Hematopoietic multipotent progenitor cell treated with erythropoietin and hydrocortisone succinate and interleukin-3 and kit ligand, for 15 days (in vitro differentiated cells): ENCODE measurements at regions not wholly inside any gene's neighbourhood (a gene's known extent, or its start where the extent isn't known, plus 50 kb on each side); places are given as distances from the start of the nearest gene placed in this dataset.

ENCODE experiments used
- DNase-seq: peaks from one replicate; pipeline ENCODE4 v3.0.0-alpha.2; 2015; ENCODE audit warnings: low spot score

GRCh38 chr4:54988655-54989054, 136.7 kb downstream of the KDR start:
- DNase-seq: no peak

- no peak for DNase-seq
These were observed 139.1 kb downstream of the KDR start for GRCh38 chr4:54986095-54986846.

- no peak for DNase-seq
These were observed 148.7 kb downstream of the KDR start for GRCh38 chr4:54976682-54977081.

DNA sequence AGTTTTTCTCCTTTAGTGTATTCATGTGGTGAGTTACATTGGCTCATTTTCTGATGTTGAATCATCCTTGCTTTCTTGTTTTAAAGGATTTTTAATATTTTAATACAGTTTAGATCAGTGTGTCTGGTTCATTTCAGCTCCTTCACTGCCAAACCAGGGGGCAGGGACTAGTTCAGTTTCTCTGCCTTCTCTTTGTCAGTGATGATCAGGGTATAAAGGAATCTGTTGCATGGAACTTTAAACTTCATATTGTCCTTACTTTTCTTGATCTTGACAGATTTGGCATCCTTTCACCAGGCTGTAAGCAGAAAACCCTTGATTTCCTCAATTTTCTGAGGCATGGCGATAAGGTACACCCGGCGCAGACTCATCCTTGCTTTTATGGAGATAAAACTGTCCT, 149.4 kb downstream of the KDR start:
- DNase-seq: no peak

- DNase-seq: no peak
These were observed 151.6 kb downstream of the KDR start for GRCh38 chr4:54973784-54974183.

GRCh38 chr4:54971474-54971950, 153.9 kb downstream of the KDR start:
- DNase-seq: no peak

GRCh38 chr4:54967289-54967688, 158.1 kb downstream of the KDR start:
- DNase-seq: no peak

DNA sequence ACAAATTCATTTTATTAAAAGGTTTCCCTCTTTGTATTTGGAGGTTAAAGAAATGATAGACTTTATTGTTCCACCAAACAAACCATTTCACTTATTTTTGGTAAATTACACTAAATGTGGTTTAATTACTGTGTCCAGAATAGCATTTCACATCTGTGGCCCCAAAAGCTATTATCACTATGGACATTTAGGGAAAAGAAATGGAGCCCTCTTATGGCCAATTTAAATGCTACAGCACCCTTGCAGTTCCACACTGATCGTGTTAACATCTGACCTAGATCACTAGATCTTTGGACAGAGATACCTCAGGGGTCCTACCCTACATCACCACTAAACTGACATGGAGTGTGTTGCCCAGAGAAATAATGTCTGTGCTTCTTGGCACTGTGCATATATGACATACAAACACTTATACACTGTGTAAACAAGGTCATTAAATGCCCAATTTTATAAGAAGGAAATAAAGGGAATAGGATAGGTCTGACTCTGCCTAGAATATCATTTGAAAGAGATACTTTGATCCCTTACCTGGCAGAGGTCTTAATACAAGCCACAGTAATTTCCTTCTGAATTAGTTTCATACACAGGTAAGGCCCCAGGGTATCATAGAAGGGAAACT, 163.9 kb downstream of the KDR start:
- no peak for DNase-seq

DNA sequence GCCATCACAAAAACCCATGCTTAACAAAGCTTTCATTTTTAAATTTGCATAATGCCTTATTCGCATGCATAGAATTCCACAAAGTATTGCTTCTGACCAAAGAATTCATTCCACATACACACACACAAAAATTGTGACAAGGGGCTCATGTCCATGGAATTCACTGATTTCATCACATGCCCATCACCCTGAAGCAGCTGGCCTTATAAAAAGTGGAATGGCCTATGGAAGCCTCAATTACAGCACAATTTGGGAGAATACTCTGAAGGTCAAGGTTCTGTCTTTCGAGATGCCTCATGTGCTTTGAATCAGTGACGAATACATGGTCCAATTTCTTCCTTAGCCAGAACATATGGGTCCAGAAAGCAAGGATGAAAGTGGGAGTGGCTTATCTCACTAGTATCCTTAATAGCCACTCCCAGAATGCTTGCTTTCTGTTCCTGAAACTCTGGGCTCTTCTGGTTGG, 165.7 kb downstream of the KDR start:
- DNase-seq: no peak

- no peak for DNase-seq
These were observed 166.3 kb downstream of the KDR start for GRCh38 chr4:54959131-54959530.

DNA sequence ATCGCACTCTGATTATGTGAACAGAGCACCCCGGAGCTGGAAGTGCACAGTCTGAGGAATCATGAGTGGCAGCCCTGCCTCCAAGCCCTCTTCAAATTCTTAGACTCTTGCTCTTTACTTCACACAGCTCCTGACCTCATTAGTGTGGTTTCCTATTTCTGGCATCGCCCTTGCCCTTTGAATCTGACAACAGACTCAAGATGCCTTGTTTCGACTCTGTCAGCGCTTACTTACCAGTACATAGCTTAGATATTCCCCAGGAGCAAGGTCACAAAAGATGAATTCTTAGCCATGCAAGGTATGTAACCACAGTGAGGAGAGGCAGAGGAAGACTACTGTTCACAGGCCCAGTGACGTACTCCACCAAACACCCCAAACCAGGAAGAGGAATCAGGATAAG, 167.2 kb downstream of the KDR start:
- DNase-seq: no peak

DNA sequence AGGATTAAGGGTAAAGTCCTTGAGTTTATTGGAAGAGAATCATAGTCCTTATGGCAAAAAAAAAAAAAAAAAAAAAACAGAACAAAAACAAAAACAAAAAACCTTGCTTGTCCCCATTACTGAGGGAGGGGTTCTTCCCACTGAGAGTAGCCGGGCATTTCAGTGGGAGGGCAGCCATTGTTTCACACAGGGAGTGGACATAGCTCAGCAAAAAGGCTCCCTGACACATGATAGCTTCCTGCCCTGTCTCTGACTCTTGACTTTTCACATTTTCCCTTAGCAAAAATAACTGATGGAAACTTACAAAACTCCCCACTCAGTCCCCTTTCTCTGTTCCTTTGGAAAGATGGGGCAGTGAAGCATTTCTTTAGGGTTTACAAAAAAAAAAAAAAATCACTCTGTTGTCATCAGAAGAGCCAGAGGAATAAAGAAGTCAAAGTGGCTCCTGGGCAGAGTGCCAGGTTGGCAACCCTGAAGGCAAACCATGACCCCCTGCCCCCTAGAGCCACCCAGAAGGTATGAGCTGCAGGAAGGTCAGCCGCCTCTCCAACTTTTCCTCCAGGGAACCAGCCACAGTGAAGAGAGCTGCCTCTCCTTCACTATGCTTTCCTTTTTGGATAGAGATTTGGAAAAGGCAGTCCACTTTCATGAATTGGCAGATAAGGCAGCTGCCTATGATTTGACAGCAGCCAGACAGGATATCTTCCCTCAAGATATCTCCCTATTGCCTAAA, 170.6 kb downstream of the KDR start:
- no peak for DNase-seq

DNA sequence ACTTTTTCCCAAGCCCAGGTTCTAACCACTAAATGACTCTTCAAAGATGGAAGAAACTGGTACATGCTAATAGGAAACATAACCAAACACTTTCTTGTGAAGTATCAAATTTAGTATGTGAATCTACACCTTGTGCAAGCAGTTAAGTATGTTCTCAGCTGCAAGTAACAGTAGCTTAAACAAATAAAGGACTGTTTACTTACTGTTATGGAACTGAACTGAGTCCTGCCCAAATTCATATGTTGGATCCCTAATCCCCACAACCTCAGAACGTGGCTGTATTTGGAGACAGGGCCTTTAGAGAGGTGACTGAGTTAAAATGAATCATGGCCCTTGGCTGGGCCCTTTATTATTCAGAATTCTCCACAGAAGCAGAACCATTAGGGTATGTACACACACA, 178.7 kb downstream of the KDR start:
- no peak for DNase-seq

GRCh38 chr4:54945838-54946237, 179.6 kb downstream of the KDR start:
- no peak for DNase-seq

DNA sequence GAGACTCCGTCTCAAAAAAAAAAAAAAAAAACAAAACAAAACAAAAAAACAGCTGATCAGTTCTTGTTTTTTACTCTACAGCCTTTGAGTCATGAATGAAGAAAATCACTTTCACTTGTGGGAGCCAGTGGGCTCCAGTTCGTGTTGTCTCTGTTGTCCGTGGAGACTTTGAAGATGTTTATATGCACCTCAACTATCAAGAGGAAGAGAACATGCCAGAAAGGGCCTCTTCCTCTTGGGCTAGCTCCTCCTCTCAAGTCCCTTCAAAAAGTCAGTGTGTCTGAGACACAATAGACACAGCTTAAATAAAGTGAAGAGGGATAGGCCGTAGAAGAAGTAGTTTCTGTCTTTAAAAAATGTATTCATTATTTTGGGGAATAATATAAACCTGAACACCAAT, 182.7 kb downstream of the KDR start:
- no peak for DNase-seq

- no peak for DNase-seq
These were observed 183.3 kb downstream of the KDR start for GRCh38 chr4:54941994-54942552.

DNA sequence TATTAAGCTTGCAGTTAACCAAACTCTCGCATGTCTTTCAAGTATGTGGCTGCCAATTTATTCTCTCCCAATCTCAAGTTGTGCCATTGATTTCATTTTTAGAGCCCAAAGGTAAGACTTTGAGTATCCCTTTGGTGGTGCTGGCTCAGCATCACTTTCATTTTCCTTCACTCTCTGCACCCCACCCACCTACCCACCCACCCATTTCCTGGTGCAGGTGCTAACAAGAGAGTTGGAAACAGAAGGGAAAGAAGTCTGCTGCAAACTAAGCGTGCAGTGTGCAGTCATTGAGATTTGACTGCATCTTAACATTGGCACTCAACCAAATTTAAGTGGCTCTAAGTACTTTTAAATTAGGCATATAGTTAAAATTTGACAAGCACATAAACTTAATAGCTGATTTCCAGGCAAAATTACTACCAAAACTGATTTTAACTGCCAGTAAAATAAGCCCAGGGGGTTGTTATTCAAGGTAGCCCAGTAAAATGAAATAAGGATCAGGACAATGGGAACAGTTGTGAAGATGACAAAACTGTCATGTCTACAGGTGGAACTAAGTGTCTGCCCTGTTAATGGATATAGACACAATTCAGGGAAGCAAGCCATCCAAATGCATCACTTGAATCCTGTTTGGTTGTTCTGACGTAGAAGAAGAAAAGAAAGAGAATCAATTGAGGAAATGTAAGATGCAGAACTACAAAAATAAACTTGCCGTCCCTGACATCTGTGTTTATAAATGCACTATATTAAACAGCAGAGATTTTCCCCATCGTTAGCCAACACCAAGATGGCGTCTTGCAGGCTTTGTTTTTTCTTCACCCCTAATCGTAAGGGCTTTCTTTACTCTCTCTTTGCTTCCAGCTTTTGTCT, 184.2 kb downstream of the KDR start:
- no peak for DNase-seq

GRCh38 chr4:54937501-54937900, 187.9 kb downstream of the KDR start:
- no peak for DNase-seq

GRCh38 chr4:54933579-54933978, 191.8 kb downstream of the KDR start:
- DNase-seq: no peak

GRCh38 chr4:54930226-54930625, 195.2 kb downstream of the KDR start:
- no peak for DNase-seq

GRCh38 chr4:54929459-54929858, 195.9 kb downstream of the KDR start:
- no peak for DNase-seq

DNA sequence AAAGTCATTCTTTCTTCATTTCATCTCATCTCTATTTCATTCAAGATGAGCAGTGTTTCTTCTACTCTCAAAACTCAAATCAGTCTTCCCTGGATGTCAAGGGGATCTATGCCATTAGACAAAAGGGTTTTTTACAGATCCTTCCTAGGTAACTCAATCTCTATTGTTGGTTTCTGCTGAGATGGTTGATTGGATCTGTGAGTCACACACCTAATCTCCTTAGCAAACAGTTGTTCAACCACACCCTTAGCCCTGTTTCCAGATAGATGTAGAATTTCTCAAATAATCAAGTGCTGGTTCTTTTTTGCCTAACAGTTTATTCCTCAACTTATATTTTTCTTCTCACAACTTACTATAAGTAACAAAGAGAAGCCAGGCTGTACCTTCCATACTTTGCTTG, 200.5 kb downstream of the KDR start:
- DNase-seq: no peak
